CD4-positive, alpha-beta T cell treated with Interleukin-15 for 1 hour (primary cell): ENCODE measurements at regions not wholly inside any gene's neighbourhood (a gene's known extent, or its start where the extent isn't known, plus 50 kb on each side); places are given as distances from the start of the nearest gene placed in this dataset.

Source experiments
- DNase-seq: peaks from one replicate; pipeline ENCODE4 v3.0.0-alpha.2; 2020

DNA sequence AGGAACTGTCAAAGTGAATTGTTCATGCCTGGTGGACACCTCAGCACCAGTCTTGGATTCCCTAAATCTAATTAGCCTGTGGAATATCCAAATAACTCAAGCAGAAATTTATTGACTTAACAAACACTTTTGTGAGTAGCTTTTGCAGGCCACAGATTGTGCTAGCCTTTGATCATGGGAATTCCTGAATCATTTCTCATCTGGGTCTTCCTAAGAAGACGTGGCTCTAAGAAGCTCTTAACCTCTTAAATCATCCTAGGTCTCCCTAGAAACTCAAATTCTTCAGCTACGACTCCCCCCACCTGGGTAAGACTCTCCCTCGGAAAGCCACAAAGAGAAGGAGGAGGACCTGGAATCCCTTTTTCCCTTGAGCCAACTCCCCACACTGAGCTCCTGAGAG is 53.8 kb upstream of the PSEN2 start:
- DNase-seq: no peak

DNA sequence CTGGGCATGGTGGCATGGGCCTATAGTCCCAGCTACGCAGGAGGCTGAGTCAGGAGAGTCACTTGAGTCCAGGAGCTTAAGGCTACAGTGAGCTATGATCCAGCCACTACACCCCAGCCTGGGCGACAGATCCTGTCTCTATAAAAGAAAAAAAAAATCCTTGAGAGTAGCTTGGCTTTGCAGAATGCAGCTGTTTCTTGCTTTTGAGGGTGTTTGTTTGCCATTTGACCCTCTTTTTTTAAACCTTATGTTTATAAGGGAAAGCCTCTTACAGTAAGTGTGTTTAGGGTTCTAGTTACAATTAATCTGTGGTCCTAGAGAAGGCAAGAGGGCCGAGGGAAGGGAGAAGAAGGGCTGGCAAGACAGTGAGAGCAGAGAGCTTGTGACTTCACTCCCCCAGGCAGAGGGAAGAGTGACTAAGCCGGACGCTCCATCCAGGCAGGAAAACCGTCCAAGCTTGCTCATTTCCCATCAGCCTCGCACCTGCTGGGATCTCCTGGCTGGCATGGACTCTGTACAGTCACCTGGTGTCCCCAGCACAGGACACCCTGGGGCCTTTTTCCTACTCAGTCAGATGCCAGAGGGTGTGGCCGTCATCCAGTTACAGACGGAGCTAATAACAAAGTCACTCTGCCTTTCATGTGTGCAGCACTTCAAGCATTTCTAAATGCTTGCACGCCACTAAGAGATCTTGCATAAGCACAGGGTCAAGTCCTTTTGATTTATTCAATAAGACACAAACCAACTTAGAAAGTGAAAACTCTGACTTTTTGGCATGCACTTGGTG is 55.5 kb upstream of the PSEN2 start:
- DNase-seq: no peak

DNA sequence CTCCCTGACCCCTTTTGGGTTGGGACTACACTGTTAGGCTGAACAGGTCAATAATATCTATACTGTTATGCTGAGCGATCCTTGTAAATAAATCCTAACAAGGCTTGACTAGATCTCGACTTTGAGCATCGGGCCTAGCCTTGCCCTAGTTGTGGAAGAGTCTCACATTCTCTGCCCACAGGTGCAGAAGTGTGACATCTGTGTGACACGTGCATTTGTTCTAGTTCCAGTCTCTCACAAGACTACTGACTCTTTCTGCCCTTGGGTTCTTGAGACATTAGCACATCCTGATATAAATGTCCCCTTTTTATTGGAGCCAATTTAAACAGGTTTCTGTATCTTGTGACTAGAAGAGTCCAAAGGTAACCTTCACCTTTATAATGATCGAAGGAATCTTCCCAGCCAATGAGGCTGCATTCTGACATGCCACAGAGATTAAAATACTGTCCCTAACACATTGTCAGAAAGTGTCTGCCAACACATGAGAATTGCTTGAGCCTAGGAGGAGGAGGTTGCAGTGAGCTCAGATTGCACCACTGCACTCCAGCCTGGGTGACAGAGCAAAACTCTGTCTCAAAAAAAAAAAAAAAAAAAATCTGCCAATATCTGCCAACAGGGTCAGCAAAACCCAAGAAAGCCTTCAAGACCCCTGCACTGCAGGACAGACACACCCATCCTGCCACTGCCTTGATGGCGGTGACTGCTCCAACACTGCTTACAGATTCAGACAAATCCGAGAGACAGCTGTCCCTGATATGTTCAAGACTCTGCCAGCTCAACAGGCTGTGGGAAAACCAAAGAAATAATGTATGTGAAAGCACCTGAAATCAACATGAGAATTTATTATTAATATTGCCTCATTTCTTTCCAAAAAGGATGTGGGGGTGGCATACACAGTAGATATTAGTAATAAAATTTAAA is 56.5 kb upstream of the PSEN2 start:
- DNase-seq: no peak

DNA sequence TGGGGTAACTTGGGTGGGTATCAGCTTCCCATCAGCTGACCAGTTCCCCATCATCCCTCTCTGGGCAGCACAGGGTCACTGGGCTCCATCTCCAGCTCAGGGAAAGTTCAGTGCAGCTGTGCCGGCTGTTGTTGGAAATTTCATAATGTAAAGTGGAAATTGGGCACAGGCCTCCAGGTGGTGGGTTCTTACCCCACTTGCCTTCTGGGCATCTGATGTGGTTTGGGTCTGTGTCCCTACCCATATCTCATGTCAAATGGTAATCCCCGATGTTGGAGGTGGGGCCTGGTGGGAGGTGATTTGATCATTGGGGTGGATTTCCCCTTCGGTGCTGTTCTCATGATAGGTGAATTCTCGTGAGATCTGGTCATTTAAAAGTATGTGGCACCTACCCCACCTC is 59.7 kb upstream of the PSEN2 start:
- DNase-seq: no peak

DNA sequence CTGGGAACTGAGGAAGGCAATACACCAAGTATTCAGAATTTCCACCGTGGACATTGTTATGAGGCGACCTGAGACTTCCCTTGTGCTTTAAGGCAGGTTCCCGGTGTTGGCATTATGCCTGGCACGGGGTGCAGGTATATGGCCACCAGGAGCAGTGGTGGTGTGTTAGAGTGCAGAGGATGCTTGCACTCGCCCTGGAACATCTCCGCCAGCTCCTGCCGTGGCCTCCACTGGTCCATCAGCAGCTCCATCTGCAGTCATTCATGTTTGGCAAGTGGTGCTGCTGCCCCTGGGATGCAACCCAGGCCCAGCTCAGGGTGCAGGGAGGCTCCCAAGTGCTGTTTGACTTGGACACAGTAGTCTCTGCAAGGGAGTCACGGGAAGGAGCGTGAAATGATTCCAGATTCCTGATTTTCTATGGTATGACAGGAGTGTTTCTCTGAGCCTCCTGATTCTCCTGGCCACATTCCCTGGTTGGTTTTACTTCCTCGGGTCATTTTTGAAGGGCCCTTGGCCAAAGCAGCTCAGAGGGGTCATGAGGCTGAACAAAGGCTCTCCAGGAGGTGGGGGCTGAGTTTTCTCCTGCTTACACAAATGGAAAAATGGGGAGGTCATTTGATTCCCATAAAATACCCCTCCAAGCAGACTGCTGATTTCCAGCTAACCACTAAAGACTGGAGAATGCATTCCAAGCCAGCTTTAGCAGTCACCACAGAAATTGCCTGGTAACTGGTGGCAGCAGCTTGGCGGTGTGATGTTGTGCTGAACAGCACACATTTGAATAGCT is 60.4 kb upstream of the PSEN2 start:
- no peak for DNase-seq

DNA sequence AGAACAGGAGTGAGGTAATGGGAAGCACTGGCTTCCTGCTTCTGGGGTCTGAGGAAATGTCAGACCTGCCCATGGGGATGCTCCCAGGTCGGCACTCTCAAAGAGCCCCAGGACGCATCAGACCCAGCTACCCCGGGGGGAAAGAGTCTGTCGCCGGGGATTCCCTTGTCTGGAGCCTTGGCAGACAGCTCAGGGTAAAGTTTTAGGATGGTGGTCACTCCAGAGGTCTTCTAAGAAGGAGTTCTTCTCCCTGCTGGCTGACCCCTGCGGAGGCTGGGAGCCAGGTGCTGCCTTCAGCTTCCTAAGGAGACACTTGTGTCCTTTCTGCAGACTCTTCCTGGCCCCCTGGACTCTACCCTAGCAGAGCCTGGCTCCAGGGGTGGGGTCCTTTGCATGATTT is 61.9 kb upstream of the PSEN2 start:
- no peak for DNase-seq

DNA sequence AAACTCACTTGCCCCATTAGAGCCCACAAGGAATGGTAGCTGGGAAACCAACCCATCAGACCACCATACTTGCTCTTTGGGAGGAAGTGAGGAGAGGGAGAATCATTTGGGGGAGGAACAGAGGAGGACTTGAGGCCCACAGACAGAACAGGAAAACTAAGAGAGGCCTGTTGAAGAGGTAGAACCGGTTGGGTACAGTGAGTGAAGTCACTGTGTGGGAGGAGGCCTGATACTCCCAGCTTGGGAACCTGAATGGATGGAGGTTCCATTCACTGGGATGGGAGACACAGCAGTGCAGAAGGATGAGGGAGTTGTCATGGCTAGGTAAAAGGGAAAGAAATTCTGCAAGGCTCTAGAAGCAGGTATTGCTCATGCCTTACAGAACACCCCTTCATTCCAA is 63.4 kb upstream of the PSEN2 start:
- DNase-seq: no peak

DNA sequence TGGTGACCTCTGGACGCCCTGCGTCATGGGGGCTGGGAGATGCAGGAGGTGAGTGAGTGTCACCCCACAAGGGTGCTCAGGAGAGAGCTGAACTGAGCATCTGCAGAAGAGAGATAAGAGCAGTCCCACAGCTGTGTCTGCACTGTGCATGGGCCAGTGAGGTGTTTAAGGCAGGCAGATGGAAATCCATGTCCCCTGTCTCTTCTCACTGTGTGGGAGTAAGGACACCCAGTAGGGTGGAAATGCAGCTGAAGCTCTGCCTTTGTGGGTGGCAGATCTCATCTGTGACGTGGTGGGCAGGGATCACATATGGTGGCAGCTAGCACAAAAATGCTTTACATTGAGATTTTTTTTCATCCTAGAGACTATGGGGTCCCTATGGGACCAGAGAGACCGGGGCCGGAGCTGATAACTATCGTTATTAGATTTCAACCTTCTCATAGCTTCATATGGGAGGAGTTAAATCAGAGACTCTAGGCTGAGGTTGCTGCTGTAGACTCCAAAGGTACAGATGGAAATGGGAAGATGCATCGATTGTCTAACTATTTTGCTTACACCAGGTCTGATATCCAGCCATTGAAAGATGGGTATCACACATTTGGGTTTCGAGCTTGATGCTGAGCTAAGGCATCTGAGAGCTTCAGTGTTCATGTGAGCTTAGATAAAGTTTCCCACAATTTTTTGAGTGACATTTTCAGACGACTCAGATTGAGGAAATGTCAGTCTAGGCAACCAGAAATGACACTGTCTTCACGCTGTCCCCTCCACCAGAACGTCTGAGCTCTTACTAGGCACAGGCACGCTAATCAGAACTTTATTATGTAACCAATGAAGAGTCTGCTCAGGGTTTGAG is 65.3 kb upstream of the PSEN2 start:
- DNase-seq: no peak

DNA sequence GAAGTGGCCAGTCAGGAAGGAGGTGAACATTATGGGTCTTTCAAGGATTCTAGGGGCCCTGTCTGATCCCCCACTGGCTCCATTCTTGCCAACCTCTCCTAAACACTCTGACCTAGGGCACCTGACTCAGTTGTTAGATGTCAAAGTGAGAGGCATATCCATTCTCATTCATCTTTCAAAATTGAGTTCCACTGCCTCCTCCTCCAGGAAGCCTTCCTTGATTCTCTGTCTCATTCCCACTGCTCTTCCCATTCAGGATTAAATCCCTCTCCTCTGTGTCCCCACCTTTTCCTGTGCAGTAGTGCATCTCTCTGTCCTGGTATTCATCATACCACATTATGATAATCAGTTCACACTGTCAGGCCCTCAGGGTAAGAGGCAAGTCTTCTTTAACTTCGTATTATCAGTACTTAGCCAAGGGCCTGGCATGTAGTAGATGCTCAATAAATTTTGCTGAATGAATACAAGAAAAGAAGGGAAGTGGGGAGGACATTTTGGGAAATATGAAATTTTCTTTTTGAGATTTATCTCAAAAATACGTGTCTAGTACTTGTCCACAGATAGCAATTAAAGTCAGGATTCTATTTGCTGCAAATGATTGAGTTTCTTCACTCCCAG is 61.8 kb upstream of the ITPKB start:
- DNase-seq: no peak

DNA sequence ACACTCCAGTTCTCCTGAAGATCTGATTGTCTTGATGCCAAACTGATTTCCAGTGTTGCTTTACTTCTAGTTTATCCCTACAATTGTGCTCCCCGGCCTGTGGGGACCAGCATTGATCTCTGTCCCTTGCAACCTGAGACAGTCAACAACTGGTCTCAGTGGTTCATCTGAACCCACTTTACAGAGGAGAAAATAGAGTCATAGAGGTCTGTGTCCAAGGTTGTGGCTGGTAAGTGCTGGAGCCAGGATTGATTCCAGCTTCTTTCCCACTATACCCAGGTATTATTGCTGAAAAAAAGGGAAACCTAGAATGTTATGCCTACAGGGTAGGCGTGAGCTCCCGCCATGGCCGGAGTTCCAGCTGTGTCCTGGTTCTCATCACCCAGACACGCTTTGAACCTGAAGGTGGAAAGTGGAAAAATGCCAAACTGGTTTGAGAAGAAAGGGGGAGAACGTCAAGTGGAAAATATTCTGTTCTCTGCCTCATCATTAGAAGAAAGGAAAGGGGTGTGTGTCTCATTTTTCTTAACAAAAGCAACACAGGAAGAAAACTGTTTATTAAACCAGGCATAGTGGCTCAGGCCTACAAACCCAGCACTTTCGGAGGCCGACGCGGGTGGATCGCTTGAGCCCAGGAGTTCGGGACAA is 60.7 kb upstream of the ITPKB start:
- DNase-seq: no peak

DNA sequence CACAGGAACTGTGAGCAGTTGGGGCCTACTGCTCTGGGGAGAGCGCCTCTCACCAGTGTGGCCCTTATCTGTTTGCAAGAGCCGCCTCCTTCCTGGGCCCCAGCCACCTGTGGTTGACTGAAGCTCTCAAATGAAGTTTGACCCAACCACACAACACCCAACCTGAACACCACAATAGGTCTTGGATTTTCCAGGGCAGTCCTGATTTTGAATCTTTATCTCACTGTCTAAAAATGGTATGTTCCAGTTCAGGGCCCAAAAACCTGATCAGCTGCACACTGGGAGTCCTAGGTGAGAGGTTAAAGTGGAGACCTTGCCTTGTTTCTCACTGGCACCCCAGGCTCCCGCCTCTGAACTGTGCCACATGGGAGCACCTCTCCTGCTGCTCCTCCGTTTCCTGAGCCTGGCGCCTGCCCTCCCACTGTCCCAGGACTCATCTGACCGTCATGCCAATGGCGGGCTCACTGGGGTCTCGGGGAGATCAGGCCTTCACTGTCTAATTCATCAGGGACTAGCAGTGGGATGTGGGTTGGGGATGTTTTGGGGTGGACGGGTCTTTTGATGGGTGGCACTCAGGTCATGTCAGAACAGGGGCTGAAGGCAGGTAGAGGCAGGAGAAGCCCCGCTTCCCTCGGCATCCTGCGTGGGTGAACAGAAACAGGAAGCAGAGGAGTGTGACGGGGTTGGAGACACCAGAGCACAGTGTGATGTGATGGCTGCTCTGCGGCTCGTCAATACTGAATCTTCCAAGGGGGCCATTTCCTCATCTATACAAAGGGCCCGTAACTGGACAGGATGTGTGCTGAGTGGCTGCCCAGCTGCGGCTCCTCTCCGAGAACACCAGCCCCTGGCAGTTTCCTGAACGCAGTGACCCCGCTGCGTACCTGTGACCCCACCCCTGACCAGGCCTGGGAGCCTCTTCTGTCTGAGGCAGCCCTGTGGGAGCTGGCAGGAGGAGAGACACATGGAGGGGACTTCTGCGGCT is 59.6 kb upstream of the ITPKB start:
- peak; percentile 68 for DNase-seq

DNA sequence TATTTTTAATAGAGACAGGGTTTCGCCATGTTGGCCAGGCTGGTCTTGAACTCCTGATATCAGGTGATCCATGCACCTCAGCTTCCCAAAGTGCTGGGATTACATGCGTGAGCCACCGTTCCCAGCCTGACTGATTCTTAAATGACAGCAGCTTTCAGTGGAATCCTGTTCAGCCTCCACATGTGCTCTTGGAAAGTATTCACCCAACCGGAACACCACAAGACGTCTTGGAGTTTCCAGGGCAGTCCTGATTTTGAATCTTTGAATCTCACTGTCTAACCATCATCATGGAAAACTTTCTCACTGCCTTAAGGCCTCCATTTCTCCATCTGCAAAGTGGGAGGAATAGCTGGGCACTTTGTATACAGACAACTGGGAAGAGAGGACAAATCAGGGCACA is 58.1 kb upstream of the ITPKB start:
- no peak for DNase-seq

DNA sequence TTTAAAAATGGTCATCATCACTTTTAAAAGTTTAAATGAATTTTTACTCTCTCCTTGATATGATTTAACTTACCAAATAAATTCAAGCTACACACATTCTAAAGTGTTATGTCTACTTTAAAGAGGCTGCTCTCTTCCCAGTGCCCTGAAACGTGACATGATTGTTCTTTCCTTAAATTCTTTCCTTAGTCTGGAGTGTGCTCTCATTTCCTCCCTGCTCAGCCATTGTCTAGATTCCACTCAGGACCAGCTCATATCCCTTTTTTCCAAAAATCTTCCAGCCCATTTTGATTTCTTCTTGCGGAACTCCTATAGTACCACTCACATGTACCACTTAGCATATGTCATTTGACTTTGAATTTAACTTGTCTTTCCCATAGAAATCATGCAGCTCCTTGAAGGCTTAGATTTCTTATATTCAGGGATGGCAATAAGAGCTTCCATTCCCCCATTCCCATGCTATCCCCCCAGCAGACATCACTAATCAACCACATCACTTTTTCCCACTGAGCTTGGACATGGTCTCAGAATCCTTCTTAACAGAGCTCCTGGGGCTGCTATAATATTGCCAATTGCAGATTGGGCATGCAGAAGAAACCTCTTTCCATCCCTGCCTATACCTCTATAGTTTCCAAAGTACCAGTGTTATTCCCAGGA is 54.7 kb upstream of the ITPKB start:
- no peak for DNase-seq

DNA sequence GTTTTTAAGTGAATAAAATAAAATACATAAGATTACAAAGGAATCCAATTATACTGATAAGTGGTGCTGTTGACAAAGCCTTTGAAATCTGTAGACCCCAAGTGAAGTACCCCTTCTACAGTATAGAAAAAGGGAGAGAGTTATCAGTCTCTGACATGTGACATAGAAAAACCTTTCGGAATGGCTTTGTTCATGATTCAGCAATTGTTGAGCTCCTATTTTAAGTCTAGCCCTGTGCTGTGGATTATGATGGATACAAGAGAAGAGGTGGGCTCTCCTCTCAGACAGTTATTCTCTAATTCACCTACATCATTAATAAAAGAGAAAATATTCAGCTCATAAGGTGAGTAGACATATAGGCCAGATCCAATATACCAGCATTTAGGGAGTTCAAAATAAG is 53.3 kb upstream of the ITPKB start:
- no peak for DNase-seq

DNA sequence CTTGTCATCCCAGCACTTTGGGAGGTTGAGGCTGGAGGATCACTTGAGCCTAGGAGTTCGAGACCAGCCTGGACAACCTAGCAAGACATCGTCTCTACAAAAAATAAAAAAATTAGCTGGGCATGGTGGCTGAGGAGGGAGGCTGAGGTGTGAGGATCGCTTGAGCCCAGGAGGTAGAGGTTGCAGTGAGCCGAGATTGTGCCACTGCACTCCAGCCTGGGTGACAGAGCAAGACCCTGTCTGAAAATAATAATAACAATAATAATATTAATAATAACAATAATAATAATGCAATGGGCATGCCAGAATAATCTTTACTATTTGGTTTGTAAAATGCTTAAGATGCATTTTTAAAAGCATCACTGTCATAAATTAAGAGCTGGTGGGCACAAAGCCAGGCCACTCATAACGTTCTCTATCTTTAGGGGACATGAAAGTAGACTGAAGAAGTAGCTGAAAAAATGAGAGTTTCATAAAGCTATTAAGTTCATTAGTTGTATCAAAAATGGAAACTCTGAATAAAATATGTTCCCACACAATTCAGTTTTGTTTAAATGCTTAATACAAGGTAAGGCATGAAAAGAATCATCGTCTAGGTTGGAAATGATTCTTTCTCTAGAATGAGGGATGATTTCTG is 51.6 kb upstream of the ITPKB start:
- DNase-seq: no peak

DNA sequence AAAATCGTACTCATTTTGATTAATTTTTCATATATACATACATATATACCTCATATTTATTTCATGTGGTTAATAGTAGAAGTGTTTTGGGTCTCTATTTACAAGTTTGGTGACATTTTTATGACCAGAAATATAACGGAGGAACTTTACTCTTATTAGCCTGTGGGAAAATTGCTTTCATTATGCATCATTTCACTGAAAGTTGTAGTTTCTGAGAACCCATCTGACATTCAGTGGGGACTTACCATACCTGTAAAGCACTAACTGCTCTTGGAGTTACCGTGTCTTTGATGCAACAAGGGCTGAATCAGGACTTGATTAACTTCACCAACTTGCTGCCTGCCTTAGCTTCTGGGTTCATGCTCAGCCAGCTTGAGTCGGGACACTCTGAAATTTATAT is 49.9 kb upstream of the ITPKB start:
- no peak for DNase-seq
